Motor neuron (in vitro differentiated cells): ENCODE measurements at regions not wholly inside any gene's neighbourhood (a gene's known extent, or its start where the extent isn't known, plus 50 kb on each side); places are given as distances from the start of the nearest gene placed in this dataset.

Experiments used
- ATAC-seq, 8 experiments: fragments of 200-7000 bp; cut with Tn5 transposase; replicated peaks in 6 of 8; 2 replicates each; pipeline ENCODE4 v1.8.0; 2021; ENCODE audit warnings: mild to moderate bottlenecking in 8 of 8, moderate library complexity in 8 of 8
- H3K27ac ChIP-seq, 2 donors: fragments of 250-450 bp; sonication (Bioruptor Pico); 2 replicates each; pipeline ENCODE4 v1.9.0; 2021; ENCODE audit warnings: antibody characterized with exemption in 2 of 2, mild to moderate bottlenecking in 2 of 2, moderate library complexity in 1 of 2
- H3K4me1 ChIP-seq, 2 donors: fragments of 250-450 bp; sonication (Bioruptor Pico); replicated peaks in 1 of 2; 2 replicates each; pipeline ENCODE4 v1.6.1; 2021; ENCODE audit warnings: antibody characterized with exemption in 2 of 2, mild to moderate bottlenecking in 2 of 2, moderate library complexity in 1 of 2
- H3K4me3 ChIP-seq, 5 donors: fragments of 250-450 bp; sonication (Bioruptor Pico); 2 replicates each; pipeline ENCODE4 v1.9.0; 2021; ENCODE audit warnings: antibody characterized with exemption in 5 of 5, mild to moderate bottlenecking in 5 of 5, moderate library complexity in 4 of 5
- WGBS, 10 experiments: fragments of 450-650 bp; shearing (Covaris generic); methylation state at CpG; one replicate each; pipeline ENCODE4 v1.0.0; 2022; 5-methylcytosine and 5-hydroxymethylcytosine counted together
- in situ Hi-C, 9 experiments: fragments of 400-800 bp; cut with MboI; loops; one replicate each; pipeline ENCODE4 v1.15.0; 2021; ENCODE audit warnings: low sequenced_read_pairs in 9 of 9, low pct_unique_long_range_greater_than_20kb in 2 of 9; ENCODE audit not compliant: unreplicated experiment in 9 of 9

DNA sequence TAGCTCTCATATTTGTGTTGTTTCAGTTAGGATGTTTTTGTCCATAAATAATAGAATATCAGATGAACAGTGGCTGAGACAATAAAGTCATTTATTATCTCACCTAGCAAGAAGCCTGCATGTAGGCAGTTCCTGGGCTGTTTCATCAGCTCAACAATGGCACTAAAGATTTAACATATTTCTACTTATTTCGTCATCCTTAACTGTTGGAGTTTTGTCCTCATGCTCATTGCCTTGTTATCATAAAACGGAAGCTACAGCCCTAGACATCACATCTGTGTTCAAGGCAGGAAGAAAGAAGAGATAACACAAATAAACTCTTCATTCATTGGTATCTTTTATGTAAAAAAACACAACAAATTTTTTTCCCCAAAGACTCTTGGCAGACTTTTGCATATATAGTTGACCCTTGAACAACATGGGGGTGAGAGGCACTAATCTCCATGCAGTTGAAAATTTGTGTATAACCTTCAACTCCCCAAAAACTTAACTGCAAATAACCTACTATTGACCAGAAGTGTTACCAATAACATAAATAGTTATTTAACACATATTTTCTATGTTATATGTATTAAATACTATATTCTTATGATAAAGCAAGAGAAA, 277.2 kb upstream of the ADRA1B start:
- peak in 3 of 8 experiments; percentile 48 to 55 (median 53) for ATAC-seq
- no peak overlapping the region for H3K4me3 ChIP-seq
- H3K27ac ChIP-seq = no peak overlapping the region
- in situ Hi-C loops = no loop called here
- H3K4me1 ChIP-seq = peaks cover 0 to 5% of the 10 kb centered on the region in 2 donors
- 25 to 83% (median 57%) methylated on average over 1 to 2 of the region's 2 CpGs; no CpG with 5 or more reads in 3 of the 10 experiments for WGBS, 10 experiments

- ATAC-seq = no peak
- no peak overlapping the region for H3K27ac ChIP-seq
- in situ Hi-C loops = no loop called here
- whole genome bisulfite sequencing, 10 experiments = 17 to 84% (median 53%) methylated on average over 1 to 3 of the region's 3 CpGs; no CpG with 5 or more reads in 2 of the 10 experiments
- peaks cover 0 to 5% of the 10 kb centered on the region in 2 donors for H3K4me1 ChIP-seq
- no peak overlapping the region for H3K4me3 ChIP-seq
Observed at GRCh38 chr5:159639590-159639989, 276.7 kb upstream of the ADRA1B start.

- Histone ChIP-seq H3K4me1 (peaks cover 0 to 5% of the 10 kb centered on the region in 2 donors), H3K27ac (no peak overlapping the region), H3K4me3 (no peak overlapping the region)
- peak in 1 of 8 experiments; percentile 53 for ATAC-seq
- WGBS, 10 experiments = 20 to 100% (median 65%) methylated on average over 1 to 2 of the region's 5 CpGs; no CpG with 5 or more reads in 6 of the 10 experiments
- in situ Hi-C loops = no loop called here
Observed at GRCh38 chr5:159640446-159640845, 275.8 kb upstream of the ADRA1B start.

- in situ Hi-C loops = no loop called here
- WGBS, 10 experiments = 43 to 100% (median 92%) methylated on average over 1 to 3 of the region's 5 CpGs; no CpG with 5 or more reads in 5 of the 10 experiments
Observed at GRCh38 chr5:159640921-159641320, 275.4 kb upstream of the ADRA1B start.

GRCh38 chr5:159641371-159642039, 274.8 kb upstream of the ADRA1B start:
- in situ Hi-C loops = no loop called here
- Histone ChIP-seq H3K4me3 (no peak overlapping the region), H3K4me1 (peaks cover 0 to 5% of the 10 kb centered on the region in 2 donors), H3K27ac (no peak overlapping the region)
- ATAC-seq = no peak
- 40 to 83% (median 71%) methylated on average over 1 to 3 of the region's 7 CpGs; no CpG with 5 or more reads in 4 of the 10 experiments for WGBS, 10 experiments

More at GRCh38 chr5:159640921-159641320, 275.4 kb upstream of the ADRA1B start:
- peak in 1 of 8 experiments; percentile 46 for ATAC-seq
- Histone ChIP-seq H3K4me1 (peaks cover 0 to 5% of the 10 kb centered on the region in 2 donors), H3K27ac (no peak overlapping the region), H3K4me3 (no peak overlapping the region)

- ATAC-seq = no peak
- WGBS, 10 experiments = 0 to 100% (median 80%) methylated on average over 1 to 2 of the region's 2 CpGs
- in situ Hi-C loops = no loop called here
Observed at GRCh38 chr5:159642379-159642778, 273.9 kb upstream of the ADRA1B start.

GRCh38 chr5:159644053-159644452, 272.2 kb upstream of the ADRA1B start:
- no peak for ATAC-seq
- 17 to 80% (median 56%) methylated on average over 1 of the region's 1 CpG; no CpG with 5 or more reads in 3 of the 10 experiments for WGBS, 10 experiments
- H3K4me1 ChIP-seq = no peaks in the 10 kb centered on the region
- no peak overlapping the region for H3K27ac ChIP-seq
- in situ Hi-C loops = no loop called here
- H3K4me3 ChIP-seq = no peak overlapping the region

More at GRCh38 chr5:159642379-159642778, 273.9 kb upstream of the ADRA1B start:
- Histone ChIP-seq H3K4me1 (peaks cover 0 to 5% of the 10 kb centered on the region in 2 donors), H3K4me3 (no peak overlapping the region), H3K27ac (no peak overlapping the region)

DNA sequence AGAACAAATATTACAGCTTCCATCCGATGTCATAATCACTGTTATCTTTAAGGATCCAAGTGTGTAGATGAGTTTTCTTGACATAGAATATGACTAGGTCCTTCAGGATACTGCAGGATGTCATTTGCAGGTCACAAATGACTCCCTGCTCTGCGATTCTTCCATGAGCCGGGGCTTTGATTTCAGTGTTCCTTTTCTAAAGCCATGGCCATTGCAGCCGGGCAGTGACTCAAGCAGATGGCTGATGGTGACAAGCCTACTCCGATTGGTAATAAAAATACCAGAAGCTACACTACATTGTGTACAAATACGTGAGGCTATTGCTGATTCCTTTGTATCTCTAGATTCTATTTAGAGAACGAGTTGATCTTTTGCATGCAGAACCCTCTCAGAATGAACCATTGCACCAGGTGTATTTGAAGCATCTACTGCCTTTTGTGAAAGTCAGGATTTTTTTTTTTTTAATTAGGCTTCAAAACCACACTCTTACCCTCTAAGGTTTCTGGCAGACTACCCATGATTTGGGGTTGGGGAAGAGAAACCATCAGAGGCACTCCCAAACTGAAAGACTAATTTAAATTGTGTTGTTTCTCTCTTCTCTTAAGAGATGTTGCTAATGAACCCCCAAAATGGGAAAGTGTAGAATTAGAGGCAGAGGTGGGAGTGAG, 271.0 kb upstream of the ADRA1B start:
- in situ Hi-C loops = no loop called here
- Histone ChIP-seq H3K4me1 (no peaks in the 10 kb centered on the region), H3K4me3 (no peak overlapping the region), H3K27ac (no peak overlapping the region)
- peak in 2 of 8 experiments; percentile 55 to 78 for ATAC-seq
- WGBS, 10 experiments = 40 to 82% (median 63%) methylated on average over 2 to 6 of the region's 7 CpGs; no CpG with 5 or more reads in 1 of the 10 experiments

DNA sequence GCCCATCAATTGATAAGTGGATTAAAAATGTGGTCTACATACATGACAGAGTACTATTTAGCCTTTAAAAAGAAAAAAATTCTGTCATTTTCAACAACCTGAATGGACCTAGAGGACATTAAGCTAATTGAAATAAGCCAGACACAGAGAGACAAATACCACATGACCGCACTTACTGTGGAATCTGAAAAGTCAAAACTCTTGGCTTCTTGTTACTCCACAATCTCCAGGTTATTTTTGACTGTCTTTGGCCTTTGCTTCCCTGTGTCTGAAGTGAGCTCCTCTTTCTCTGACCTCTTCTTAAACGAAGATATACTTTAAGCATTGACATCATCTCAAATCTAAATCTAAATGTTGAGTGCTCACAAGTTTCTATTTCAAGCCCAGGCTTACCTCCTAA, 265.5 kb upstream of the ADRA1B start:
- no peak overlapping the region for H3K4me3 ChIP-seq
- in situ Hi-C loops = no loop called here
- WGBS, 10 experiments = 33 to 93% (median 73%) methylated on average over 1 to 2 of the region's 2 CpGs; no CpG with 5 or more reads in 2 of the 10 experiments
- no peaks in the 10 kb centered on the region for H3K4me1 ChIP-seq
- H3K27ac ChIP-seq = no peak overlapping the region
- no peak for ATAC-seq

DNA sequence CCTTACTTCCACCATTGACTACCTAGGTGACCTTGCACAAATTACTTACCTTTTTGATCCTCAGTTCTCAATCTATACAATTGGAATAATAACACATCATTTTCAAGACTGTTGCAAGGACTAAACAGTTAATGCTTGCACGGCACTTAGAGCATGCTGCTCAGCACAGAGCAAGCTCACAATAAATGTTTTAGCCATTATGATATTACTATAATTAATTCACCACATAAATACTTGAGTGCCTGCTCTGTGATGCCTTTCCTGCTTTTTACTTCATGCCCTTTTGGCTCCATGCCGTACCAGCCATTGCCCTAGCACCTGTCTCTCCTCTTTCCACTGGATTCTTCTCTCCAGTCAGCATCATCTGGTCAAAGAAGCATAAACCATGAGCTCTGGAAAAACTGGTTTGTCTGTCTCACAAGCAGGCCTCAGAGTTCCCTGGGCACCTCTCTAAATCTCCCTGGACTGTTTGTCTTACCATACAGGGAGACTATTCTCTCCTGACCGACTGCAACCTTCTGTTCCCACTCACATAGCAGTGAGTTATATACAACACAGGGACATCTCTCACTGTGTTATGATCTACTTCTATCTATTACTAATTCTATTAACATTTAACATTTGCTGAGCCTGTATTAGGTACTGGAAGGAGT, 260.4 kb upstream of the ADRA1B start:
- in situ Hi-C loops = no loop called here
- no peak overlapping the region for H3K4me3 ChIP-seq
- WGBS, 10 experiments = 29 to 94% (median 72%) methylated on average over 1 to 3 of the region's 3 CpGs; no CpG with 5 or more reads in 2 of the 10 experiments

GRCh38 chr5:159657298-159657697, 259.0 kb upstream of the ADRA1B start:
- Histone ChIP-seq H3K4me3 (no peak overlapping the region), H3K4me1 (no peaks in the 10 kb centered on the region), H3K27ac (no peak overlapping the region)
- in situ Hi-C loops = no loop called here
- 29 to 80% (median 64%) methylated on average over 1 to 4 of the region's 4 CpGs; no CpG with 5 or more reads in 1 of the 10 experiments for WGBS, 10 experiments
- ATAC-seq = no peak

More for the DNA sequence above, 260.4 kb upstream of the ADRA1B start:
- peak in 1 of 8 experiments; percentile 49 for ATAC-seq
- H3K27ac ChIP-seq = no peak overlapping the region
- H3K4me1 ChIP-seq = no peaks in the 10 kb centered on the region

DNA sequence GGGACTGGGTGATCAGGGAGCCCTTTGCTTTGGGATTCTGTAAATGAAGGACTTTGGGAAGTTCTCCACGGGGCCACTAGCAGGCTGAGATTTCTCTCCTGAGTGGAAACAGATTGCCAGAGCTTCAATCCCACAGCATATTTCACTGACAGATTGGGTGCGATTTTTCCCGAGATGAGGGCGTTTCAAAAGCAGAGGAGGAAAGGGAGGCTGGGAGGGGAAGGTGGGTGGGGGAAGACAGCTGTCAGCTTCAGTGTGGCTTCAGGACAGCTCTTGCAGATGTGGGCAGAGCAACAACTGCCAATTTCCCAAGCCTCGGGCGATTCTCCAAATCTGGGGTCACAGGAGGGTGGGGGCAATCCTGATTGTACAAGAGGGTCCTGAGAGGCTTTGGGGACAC, 258.5 kb upstream of the ADRA1B start:
- H3K4me3 ChIP-seq = no peak overlapping the region
- in situ Hi-C loops = no loop called here
- H3K4me1 ChIP-seq = no peaks in the 10 kb centered on the region
- H3K27ac ChIP-seq = no peak overlapping the region
- WGBS, 10 experiments = 20 to 100% (median 80%) methylated on average over 1 of the region's 6 CpGs; no CpG with 5 or more reads in 7 of the 10 experiments
- peak in 2 of 8 experiments; percentile 28 to 76 for ATAC-seq
